GM18909 (cell line): ENCODE measurements at regions not wholly inside any gene's neighbourhood (a gene's known extent, or its start where the extent isn't known, plus 50 kb on each side); places are given as distances from the start of the nearest gene placed in this dataset.

Experiments used
- ATAC-seq: cut with Tn5 transposase; IDR thresholded peaks from one replicate; pipeline ENCODE4 v1.9.1; 2021; ENCODE audit warnings: mild to moderate bottlenecking; ENCODE audit not compliant: unreplicated experiment, poor library complexity

DNA sequence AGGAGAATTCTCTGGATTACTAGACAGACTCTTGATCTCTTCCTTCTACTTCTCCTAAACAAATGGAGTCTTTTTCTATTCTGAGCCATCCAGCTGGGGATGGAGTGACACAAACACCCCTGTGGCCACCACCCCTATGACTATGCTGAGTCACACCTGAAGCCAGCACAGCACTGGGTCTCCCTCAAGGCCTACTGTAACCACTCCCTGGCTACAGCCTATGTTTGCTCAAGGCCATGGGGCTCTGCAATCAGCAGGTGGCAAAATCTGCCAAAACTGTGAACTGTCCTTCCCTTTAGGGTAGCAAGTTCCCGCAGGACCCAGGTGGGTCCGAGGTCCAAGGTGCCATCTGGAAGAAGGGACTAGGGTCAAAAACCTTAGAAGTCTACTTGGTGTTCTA lies 132.3 kb downstream of the TINAG start:
- ATAC-seq, result no peak

DNA sequence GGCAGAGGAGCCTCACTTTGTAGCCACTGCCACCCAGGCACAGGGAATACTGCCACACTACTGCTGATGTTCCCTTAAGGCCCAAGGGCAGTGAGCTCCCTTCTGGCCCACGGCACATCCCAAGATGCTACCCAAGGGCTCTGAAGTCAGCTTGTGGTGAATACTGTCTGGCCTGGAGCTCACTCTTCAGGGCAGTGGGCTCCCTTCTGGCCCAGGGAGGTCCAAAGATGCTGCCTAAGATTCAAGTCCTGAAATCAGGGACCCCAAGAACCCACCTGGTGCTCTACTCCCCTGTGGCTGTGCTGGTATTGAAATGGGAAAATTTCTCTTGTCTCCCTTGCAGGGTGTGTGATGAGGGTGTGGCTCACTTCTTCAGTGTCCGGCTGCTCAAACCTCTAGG lies 132.8 kb downstream of the TINAG start:
- no peak for ATAC-seq

- ATAC-seq, result no peak
These were observed 133.5 kb downstream of the TINAG start for GRCh38 chr6:54441687-54442248.

DNA sequence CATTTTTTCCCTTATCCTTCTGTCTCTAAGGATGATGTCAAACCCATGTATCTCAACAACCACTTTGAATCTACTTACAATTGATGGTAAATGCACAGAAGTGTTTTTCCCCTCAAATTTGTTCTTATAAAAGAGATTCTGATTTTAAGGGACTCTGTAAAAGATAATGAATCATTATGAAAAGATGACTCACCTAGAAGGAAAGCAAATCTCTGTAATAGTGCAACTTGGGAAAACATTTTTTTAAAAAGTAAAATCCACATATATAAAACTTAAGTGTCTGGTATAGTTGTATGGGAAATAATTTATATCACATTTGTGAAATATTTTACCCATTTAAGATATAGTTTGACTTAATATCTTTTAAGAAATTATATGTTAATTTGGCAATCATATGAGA lies 137.0 kb downstream of the TINAG start:
- no peak for ATAC-seq

- ATAC-seq, result no peak
These were observed 140.4 kb downstream of the TINAG start for GRCh38 chr6:54448617-54449016.

GRCh38 chr6:54451516-54451915 lies 143.3 kb downstream of the TINAG start:
- ATAC-seq, result no peak

DNA sequence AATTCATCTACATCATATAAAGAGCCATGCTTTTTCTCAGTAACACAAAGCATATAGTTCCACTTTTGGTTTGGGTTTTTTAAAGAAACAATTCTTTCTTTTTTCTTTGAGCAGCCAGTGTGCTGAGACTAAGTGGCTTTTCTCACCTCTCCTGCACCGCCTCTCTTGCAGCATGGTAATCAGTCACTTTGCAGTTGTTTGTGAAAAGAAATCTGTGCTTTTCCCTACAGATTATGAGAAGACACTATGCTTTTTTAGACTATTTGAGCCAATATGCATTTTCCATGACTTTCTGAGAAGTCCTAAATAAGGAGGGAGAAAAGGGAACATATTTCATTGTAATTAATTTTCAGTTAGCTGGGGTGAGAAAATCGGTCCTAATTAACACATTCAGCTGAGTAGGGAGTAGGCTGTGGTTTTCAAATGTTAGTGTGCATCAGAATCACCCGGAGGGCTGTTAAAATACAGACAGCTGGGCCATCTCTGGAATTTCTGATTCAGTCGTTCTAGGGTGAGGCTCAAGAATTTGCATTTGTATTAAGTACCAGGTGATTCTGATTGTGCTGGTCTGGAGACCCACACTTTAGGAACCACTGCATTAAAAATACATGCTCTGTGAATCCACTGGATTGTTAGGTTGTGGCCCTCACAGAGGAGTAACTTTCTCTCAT lies 155.2 kb downstream of the TINAG start:
- no peak for ATAC-seq

DNA sequence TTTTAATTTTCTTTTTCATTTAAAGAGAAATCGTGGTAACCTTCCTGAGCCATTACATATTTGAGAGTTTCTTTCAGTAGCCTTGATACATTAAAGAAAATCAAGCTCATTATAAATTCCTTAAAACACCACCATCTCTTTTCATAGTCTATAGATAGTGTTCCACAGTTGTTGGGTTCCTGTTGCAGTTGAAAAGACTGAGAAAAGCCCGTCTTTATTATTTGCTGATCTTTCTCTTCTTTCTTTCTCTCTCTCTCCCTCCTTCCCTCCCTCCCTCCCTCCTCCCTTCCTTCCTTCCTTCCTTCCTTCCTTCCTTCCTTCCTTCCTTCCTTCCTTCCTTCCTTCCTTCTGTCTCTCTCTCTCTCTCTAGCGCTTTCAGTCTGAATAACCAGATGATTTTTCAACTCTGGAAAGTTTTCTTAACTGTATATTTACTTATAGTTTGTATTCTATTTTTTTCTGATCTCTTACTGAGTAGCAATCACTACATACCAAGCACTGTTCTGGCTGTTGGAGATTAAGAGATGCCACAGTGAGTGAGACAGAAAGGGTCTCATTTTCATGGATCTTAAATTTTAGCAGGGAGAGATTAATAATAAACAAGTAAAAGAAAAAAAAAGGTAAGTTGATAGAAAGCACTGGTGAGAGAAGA lies 157.5 kb downstream of the TINAG start:
- ATAC-seq, result no peak

DNA sequence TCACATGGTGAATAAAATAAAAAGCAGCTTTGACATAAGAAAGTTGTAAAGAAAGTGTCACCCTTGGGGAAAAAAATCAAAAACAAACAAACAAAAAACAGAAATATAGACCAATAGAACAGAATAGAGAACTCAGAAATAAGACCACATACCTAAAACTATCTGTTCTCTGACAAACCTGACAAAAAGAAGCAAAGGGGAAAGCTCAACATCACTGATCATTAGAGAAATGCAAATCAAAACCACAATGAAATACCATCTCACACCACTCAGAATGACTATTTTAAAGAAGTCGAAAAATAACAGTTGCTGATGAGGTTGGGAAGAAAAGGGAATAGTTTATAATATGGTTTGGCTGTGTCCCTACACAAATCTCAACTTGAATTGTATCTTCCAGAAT lies 159.1 kb downstream of the TINAG start:
- no peak for ATAC-seq

DNA sequence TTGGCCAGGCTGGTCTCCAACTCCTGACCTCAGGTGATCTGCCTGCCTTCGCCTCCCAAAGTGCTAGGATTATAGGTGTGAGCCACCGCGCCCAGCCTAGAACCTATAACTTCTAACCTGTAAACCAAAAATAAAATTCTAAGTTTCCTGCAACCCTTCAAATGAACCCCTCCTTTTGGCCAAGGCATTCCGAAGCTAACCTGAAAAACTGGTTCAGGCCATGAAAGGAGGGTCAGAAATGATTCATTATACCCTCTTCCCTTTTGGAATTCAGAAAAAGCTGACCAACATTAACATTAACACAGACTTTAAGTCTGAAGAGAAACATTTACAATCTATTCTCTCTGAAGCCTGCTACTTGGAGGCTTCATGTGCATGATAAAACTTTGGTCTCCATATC lies 165.1 kb downstream of the TINAG start:
- no peak for ATAC-seq

DNA sequence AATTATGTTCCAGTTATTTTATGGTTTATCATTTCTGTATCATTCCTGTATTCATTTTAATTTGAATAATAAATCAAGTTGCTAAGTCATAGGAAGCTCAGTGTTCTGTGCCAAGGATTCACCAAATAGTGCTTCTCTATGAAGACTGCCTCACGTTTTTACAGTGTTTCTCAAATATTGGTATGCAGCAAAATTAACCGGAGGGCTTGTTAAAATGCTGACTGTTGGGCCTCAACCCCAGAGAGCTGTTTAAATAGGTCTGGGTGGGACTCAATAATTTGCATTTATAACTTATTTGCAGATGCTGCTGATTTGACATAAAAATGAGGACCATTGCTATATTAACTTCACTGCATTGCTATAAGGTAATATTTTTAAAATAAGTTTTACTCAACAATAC lies 166.7 kb downstream of the TINAG start:
- no peak for ATAC-seq

DNA sequence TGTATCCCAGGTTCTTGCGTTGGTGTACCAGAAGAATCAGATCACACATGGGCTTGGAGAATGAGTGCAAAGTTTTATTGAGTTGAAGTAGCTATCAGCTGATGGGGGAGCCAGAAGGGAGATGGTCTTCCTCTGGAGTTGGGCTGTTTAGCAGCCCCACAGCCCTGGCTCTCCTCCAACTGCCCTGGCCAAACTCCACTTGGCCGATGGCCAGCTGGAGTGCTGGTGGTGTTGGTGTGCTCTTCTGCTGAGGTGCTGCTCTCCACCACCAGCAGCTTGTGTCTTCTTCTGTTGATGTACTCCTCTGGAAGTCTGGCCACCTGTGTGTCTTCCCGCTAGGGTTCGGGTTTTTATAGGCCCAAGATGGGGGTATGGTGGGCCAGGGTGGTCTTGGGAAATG lies 172.8 kb downstream of the TINAG start:
- ATAC-seq, result no peak

GRCh38 chr6:54491431-54491830 lies 183.2 kb downstream of the TINAG start:
- ATAC-seq, result no peak

DNA sequence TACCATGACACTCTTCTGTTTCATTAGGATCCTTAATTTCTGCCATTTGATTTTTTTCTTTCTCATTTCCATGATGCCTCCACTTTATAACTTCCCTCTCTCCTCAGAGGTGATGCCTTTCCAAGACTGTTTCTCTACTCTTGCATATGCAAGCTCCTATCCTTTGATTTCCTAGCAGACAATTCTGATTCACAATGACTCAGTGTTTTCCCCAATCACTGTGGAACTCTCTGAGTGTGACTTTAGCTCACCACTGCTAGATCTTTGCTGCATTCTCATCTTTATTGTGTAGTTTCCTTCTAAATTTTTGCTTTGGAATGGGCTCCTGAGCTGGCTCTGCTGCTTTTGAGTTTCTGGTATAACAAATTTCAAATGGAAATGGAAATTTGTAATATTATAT lies 184.9 kb downstream of the TINAG start:
- ATAC-seq, result no peak

DNA sequence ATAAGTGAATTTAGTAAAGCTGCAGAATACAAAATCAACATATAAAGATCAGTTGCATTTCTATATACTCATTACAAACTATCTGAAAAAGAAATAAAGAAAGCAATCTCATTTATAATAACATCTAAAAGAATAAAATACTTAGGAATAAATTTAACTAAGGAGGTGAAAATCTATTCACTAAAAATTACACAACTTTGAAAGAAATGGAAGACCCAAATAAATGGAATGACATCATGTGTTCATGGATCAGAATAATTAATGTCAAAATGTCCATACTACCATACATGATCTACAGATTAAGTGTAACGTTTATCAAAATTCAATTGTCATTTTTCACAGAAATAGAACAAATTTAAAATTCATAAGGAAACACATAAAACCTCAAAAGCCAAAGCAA lies 194.9 kb downstream of the TINAG start:
- ATAC-seq, result no peak

GRCh38 chr6:54515013-54515412 lies 206.8 kb downstream of the TINAG start:
- no peak for ATAC-seq

DNA sequence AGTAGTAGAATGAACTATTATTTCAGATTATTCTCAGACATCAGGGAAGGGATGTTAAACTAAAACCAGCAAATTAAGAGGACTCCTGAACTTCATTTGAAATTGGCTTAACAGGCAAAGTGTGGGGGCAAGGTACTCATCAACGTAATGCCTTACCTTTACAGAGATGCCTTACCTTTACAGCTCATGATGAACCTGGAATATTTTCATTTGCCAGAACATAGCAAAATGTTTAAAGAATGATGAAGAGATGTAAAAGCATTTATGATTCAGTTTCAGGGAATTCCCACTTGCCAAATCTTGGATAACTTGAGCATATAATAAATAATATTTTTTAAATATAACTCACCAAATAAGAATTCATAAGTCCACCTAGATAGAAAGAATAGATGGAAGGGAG lies 207.5 kb downstream of the TINAG start:
- ATAC-seq, result no peak

DNA sequence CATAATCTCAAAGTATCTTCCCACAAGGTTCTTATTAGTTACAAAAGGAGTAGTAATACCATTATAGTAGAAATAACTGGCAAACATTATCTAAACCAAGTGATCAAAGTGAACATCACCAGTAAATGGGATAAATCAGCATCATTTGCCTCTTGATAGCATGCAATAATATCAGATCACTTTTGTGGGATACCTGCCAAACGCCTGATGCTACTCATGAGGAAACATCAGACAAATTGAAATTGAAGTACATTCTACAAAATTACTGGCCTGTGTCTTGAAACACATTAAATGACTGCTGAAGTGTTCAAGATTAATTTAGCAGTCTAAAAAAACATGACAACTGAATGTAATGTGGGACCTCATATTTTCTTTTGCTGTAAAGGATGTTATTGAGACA lies 208.1 kb downstream of the TINAG start:
- no peak for ATAC-seq

DNA sequence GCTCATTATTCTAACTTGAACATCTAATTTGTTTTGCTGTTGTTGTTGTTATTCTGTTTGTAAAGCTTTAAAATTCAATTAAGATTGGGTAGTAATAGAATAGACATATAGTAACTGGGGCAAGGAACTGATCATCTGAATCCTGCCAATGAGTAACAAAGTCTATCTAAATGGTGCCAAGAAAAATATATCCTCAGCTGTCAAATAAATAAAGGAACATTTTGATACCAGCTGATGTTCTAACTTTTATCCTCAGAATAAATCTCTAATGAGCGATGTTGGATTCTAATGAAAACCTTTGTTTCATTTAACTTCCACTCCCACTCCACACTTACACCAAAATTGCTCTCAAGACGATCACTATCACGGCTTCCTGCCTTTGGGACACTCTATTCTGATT lies 210.9 kb downstream of the TINAG start:
- ATAC-seq, result no peak

GRCh38 chr6:54525731-54526130 lies 217.5 kb downstream of the TINAG start:
- ATAC-seq, result no peak

GRCh38 chr6:54533567-54533966 lies 225.3 kb downstream of the TINAG start:
- ATAC-seq, result no peak

DNA sequence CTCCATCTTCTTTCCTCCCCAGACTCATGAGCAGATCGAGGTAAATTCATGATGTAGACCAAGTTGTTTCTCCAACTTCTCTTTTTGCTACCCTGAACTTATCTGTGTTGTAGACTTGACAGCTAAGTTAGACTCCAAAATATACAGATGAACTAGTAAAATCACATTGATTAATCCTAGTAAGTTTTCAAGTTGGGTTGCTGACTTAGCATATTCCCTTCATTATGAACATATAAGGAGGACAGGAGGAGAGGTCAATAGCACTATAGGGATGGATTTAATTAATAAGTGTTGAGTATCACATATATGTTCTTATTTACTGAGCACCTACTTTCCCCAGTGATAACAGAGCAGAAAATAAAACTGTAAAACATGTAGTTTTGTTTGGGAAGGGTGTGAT lies 227.3 kb downstream of the TINAG start:
- no peak for ATAC-seq
